Peyer's patch (tissue), 4 donors: ENCODE measurements at regions not wholly inside any gene's neighbourhood (a gene's known extent, or its start where the extent isn't known, plus 50 kb on each side); places are given as distances from the start of the nearest gene placed in this dataset.

Experiments
- DNase-seq, 3 donors: peaks; one replicate each; pipeline ENCODE4 v3.0.0-alpha.2; 2017 to 2019
- H3K27ac ChIP-seq, 4 donors: fragments of 200-600 bp; sonication (generic); one replicate each; pipeline ENCODE4 v1.5.1; 2016 to 2019
- H3K27me3 ChIP-seq, 2 donors: fragments of 200-600 bp; sonication (generic); one replicate each; pipeline ENCODE4 v1.5.1; 2019
- H3K36me3 ChIP-seq, 3 donors: fragments of 200-600 bp; sonication (generic); one replicate each; pipeline ENCODE4 v1.5.1; 2016 to 2019
- H3K4me1 ChIP-seq, 4 donors: fragments of 200-600 bp; sonication (generic); one replicate each; pipeline ENCODE4 v1.5.1; 2016 to 2019
- H3K4me3 ChIP-seq, 4 donors: fragments of 200-600 bp; sonication (generic); 1 replicate in 3 of 4; 2 replicates in 1 of 4; pipeline ENCODE4 v1.5.1; 2016 to 2019; ENCODE audit warnings: mild to moderate bottlenecking in 1 of 4
- H3K9me3 ChIP-seq, 4 donors: fragments of 200-600 bp; sonication (generic); one replicate each; pipeline ENCODE4 v1.5.1; 2016 to 2019; ENCODE audit warnings: mild to moderate bottlenecking in 1 of 4
- POLR2A ChIP-seq, 2 donors: fragments of 450-650 bp; IDR thresholded peaks; one replicate each; pipeline ENCODE4 v1.5.1; 2017; ENCODE audit warnings: antibody characterized with exemption in 2 of 2, mild to moderate bottlenecking in 2 of 2, moderate library complexity in 2 of 2
- TF ChIP-seq, protein P1 (sequence below), 6 experiments: fragments of 450-650 bp in 4 of 6; fragments of 200-600 bp in 2 of 6; sonication (generic) in 1 of 6; IDR thresholded peaks; one replicate each; pipeline ENCODE4 v1.5.1; 2017 to 2019; ENCODE audit warnings: antibody characterized with exemption in 6 of 6, mild to moderate bottlenecking in 3 of 6, moderate library complexity in 1 of 6

DNA sequence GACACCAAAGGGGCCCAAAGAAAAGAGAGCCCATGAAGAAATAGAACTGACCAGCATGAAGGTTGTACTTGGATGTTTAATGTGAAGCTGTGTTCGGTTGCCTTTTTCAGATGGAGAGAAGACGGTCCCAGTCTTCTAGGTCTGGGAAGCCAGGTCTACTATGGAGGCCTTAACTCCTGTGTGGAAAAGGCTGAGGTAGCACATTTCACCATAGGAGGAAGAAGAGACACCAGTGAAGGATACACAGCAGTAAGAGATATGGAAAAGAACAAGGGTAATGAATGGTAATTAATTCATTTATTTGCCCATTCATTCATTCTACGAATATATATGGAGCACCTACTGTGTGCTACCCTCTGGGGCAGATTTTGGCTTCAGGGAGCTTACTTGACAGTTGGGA lies 151.6 kb upstream of the PLEKHG7 start:
- Histone ChIP-seq H3K27ac (peak overlapping the region in 1 of 4 donors; percentile 42), H3K4me3 (no peak overlapping the region), H3K9me3 (no peaks in the 10 kb centered on the region), H3K36me3 (no peaks in the 10 kb centered on the region), H3K27me3 (no peaks in the 10 kb centered on the region), H3K4me1 (peaks cover 0 to 45% (median 4%) of the 10 kb centered on the region in 4 donors)
- no peak for DNase-seq
- TF ChIP-seq, protein P1, sequence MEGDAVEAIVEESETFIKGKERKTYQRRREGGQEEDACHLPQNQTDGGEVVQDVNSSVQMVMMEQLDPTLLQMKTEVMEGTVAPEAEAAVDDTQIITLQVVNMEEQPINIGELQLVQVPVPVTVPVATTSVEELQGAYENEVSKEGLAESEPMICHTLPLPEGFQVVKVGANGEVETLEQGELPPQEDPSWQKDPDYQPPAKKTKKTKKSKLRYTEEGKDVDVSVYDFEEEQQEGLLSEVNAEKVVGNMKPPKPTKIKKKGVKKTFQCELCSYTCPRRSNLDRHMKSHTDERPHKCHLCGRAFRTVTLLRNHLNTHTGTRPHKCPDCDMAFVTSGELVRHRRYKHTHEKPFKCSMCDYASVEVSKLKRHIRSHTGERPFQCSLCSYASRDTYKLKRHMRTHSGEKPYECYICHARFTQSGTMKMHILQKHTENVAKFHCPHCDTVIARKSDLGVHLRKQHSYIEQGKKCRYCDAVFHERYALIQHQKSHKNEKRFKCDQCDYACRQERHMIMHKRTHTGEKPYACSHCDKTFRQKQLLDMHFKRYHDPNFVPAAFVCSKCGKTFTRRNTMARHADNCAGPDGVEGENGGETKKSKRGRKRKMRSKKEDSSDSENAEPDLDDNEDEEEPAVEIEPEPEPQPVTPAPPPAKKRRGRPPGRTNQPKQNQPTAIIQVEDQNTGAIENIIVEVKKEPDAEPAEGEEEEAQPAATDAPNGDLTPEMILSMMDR (IDR thresholded peaks at IDR 0.05): no peak
- no peak for TF ChIP-seq POLR2A (IDR thresholded peaks at IDR 0.05)

DNA sequence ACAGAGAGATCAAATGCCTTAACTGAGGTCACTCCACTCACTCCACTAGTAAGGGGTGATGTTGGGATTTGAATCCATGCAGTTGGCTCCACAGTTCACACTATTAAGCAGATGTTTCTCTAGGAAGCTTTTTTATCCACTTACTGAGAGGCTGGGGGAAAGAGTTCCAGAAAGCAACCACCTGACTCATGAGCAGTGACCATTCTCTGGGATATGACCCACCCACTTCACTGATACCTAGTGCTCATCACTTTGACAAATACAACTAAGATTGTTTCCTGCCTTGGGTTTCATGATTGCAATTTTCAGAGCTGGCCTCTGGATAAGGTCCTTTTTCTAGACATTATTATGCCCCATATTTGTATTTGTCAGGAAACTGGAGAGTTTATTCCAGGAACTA lies 152.1 kb upstream of the PLEKHG7 start:
- no peaks in the 10 kb centered on the region for H3K36me3 ChIP-seq
- H3K4me3 ChIP-seq: no peak overlapping the region
- TF ChIP-seq, protein P1 (IDR thresholded peaks at IDR 0.05): no peak
- TF ChIP-seq POLR2A (IDR thresholded peaks at IDR 0.05): no peak
- no peaks in the 10 kb centered on the region for H3K27me3 ChIP-seq
- no peak for DNase-seq
- H3K4me1 ChIP-seq: peaks cover 0 to 45% (median under 1%) of the 10 kb centered on the region in 4 donors
- no peaks in the 10 kb centered on the region for H3K9me3 ChIP-seq
- peak overlapping the region in 1 of 4 donors; percentile 55 for H3K27ac ChIP-seq

DNA sequence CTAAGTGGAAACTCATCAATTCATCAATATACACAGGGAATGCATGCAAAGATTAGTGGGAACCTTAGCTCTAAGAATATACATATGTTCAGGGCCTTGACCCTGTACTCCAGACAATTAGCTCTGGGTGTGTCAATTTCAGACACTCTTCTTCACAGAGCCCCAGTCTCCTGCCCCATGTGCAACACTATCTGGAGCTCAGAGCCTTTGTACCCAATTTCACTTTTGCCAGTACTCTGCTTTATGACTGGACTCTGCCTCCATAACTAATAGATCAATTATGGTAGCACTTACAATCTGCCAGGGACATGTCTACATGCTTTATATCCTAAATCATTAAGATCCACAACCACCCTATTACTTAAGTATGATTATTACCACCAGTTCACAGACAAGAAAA lies 152.5 kb upstream of the PLEKHG7 start:
- Histone ChIP-seq H3K36me3 (no peaks in the 10 kb centered on the region), H3K9me3 (no peaks in the 10 kb centered on the region), H3K27ac (peak overlapping the region in 1 of 4 donors; percentile 55), H3K4me3 (no peak overlapping the region), H3K4me1 (peaks cover 0 to 45% (median 0%) of the 10 kb centered on the region in 4 donors), H3K27me3 (no peaks in the 10 kb centered on the region)
- TF ChIP-seq, protein P1 (IDR thresholded peaks at IDR 0.05): no peak
- no peak for TF ChIP-seq POLR2A (IDR thresholded peaks at IDR 0.05)
- DNase-seq: no peak

DNA sequence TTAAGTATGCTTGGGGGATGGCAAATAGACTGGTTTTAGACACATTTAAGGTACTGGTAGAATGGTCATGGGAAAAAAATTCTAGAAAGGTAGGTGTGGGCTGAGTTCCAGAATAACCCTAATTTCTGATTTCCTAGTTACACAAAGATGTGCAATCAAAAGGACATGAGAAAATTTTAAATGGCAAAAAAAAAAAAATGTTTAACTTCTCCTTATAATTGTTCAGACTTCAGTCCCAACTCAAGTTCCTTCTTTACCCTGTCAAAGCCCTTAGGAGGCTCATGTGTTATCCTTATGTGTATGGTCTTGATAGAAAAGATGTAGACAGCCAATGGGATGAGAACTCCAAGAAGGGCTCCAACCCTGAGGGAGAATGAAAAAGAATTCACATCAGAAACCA lies 153.3 kb upstream of the PLEKHG7 start:
- no peaks in the 10 kb centered on the region for H3K27me3 ChIP-seq
- no peaks in the 10 kb centered on the region for H3K9me3 ChIP-seq
- TF ChIP-seq, protein P1 (IDR thresholded peaks at IDR 0.05): no peak
- TF ChIP-seq POLR2A (IDR thresholded peaks at IDR 0.05): no peak
- DNase-seq: no peak
- H3K36me3 ChIP-seq: no peaks in the 10 kb centered on the region
- H3K27ac ChIP-seq: no peak overlapping the region
- H3K4me3 ChIP-seq: no peak overlapping the region
- peaks cover 0 to 42% (median 0%) of the 10 kb centered on the region in 4 donors for H3K4me1 ChIP-seq

DNA sequence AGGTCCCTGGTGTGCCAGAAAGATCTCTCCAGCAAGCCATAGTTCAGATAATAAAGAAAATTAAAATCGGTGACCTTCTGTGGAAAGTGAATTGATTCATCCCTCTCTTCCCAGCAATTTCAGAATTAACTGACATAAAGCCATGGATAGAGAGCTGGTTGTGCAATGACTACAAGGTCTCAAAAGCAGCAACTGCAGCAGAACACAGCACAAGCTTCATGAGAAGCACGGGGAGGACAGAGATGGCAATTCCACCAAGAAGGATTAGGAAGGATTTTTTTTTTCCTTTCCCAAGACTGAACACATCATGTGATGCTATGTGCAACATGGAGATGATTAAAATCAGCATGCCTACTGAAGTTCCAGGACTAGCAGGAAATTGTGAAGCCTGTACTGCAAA lies 154.9 kb upstream of the PLEKHG7 start:
- H3K4me1 ChIP-seq: peaks cover 0 to 52% (median 2%) of the 10 kb centered on the region in 4 donors
- DNase-seq: no peak
- TF ChIP-seq POLR2A (IDR thresholded peaks at IDR 0.05): no peak
- TF ChIP-seq, protein P1 (IDR thresholded peaks at IDR 0.05): no peak
- no peaks in the 10 kb centered on the region for H3K36me3 ChIP-seq
- H3K9me3 ChIP-seq: no peaks in the 10 kb centered on the region
- H3K27me3 ChIP-seq: no peaks in the 10 kb centered on the region
- H3K4me3 ChIP-seq: no peak overlapping the region
- H3K27ac ChIP-seq: peak overlapping the region in 1 of 4 donors; percentile 55

DNA sequence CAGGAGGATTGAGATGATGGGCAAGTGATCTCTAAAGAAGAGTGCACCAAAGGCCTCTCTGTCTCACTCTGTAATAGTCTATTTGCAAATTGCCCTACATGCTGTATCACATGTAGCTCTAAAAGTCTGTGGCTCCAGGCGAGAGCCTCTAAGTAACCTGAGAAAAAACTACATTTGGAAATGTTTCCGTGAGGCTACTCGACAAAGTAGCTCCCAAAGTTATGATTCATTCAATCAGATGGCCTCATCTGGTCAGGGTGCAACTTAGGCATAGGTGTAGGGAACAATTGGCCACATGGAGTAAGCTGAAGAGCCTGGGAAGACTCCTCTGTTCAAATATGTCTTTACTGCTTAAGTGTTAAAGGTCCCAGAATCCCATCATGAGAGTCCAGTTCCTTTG lies 155.4 kb upstream of the PLEKHG7 start:
- TF ChIP-seq, protein P1 (IDR thresholded peaks at IDR 0.05): no peak
- TF ChIP-seq POLR2A (IDR thresholded peaks at IDR 0.05): no peak
- no peaks in the 10 kb centered on the region for H3K9me3 ChIP-seq
- H3K27ac ChIP-seq: peak overlapping the region in 1 of 4 donors; percentile 55
- no peak for DNase-seq
- no peaks in the 10 kb centered on the region for H3K36me3 ChIP-seq
- no peak overlapping the region for H3K4me3 ChIP-seq
- H3K27me3 ChIP-seq: no peaks in the 10 kb centered on the region
- H3K4me1 ChIP-seq: peaks cover 0 to 50% (median 2%) of the 10 kb centered on the region in 4 donors
